C4-2B (cell line): ENCODE measurements at regions not wholly inside any gene's neighbourhood (a gene's known extent, or its start where the extent isn't known, plus 50 kb on each side); places are given as distances from the start of the nearest gene placed in this dataset.

Experiments
- ZFX ChIP-seq: fragments of 450-650 bp; IDR thresholded peaks from 2 replicates; pipeline ENCODE4 v1.6.1; 2017
- TF ChIP-seq, protein P1 (sequence below): fragments of 450-650 bp; conservative IDR thresholded peaks from 2 replicates; pipeline ENCODE4 v1.5.1; 2017; ENCODE audit warnings: mild to moderate bottlenecking

DNA sequence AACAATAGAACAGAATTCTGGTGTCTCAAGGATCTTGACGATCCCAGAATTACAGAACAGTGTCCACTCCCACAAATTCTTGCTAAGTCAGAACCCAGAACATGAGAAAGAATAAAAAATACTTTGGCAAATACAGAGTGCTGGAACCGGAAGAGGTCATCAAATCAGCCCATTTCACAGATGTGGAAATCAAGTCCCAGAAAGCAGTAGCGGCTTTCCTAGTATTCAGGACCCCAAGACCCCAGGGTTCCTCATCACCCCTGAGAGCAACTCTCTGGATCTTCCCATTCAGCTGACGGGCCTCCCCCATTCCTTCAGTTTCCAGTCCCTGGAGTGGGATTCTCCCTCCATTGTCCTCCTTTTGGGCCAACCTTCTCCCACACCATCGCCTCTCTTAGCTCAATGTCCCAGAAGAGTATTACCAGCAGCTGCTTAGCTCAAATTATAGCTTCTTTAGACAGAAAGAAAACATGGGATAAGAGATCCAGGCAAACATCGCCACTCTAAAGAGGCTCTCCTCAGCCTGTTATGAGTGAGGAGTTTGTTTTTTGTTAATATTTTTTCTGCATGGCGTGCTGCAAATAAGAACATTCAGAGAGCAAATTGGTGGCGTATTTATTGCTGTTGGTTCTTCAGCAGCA, 268.3 kb downstream of the MN1 start:
- TF ChIP-seq, protein P1, sequence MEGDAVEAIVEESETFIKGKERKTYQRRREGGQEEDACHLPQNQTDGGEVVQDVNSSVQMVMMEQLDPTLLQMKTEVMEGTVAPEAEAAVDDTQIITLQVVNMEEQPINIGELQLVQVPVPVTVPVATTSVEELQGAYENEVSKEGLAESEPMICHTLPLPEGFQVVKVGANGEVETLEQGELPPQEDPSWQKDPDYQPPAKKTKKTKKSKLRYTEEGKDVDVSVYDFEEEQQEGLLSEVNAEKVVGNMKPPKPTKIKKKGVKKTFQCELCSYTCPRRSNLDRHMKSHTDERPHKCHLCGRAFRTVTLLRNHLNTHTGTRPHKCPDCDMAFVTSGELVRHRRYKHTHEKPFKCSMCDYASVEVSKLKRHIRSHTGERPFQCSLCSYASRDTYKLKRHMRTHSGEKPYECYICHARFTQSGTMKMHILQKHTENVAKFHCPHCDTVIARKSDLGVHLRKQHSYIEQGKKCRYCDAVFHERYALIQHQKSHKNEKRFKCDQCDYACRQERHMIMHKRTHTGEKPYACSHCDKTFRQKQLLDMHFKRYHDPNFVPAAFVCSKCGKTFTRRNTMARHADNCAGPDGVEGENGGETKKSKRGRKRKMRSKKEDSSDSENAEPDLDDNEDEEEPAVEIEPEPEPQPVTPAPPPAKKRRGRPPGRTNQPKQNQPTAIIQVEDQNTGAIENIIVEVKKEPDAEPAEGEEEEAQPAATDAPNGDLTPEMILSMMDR, result no peak
- no peak for TF ChIP-seq ZFX
